ENCODE measurements at regions not wholly inside any gene's neighbourhood (a gene's known extent, or its start where the extent isn't known, plus 50 kb on each side); places are given as distances from the start of the nearest gene placed in this dataset.

GRCh38 chr1:63087966-63088365 lies 234.4 kb upstream of the FOXD3 start:
- Histone ChIP-seq H3K27me3 (ENCODE audit: insufficient read depth, poor library complexity, severe bottlenecking) (peaks cover 6% of the 10 kb centered on the region), H3K4me3 (replicated peaks; ENCODE audit: insufficient read depth, low read length) (no peak overlapping the region), H3K27ac (replicated peaks) (no peak overlapping the region)
- TF ChIP-seq POLR2AphosphoS5 (IDR thresholded peaks at IDR 0.05; ENCODE audit: low read depth) (no peak), CTCF (IDR thresholded peaks at IDR 0.05; ENCODE audit: insufficient read depth, low read length) (no peak)
- TF ChIP-seq, protein P1, sequence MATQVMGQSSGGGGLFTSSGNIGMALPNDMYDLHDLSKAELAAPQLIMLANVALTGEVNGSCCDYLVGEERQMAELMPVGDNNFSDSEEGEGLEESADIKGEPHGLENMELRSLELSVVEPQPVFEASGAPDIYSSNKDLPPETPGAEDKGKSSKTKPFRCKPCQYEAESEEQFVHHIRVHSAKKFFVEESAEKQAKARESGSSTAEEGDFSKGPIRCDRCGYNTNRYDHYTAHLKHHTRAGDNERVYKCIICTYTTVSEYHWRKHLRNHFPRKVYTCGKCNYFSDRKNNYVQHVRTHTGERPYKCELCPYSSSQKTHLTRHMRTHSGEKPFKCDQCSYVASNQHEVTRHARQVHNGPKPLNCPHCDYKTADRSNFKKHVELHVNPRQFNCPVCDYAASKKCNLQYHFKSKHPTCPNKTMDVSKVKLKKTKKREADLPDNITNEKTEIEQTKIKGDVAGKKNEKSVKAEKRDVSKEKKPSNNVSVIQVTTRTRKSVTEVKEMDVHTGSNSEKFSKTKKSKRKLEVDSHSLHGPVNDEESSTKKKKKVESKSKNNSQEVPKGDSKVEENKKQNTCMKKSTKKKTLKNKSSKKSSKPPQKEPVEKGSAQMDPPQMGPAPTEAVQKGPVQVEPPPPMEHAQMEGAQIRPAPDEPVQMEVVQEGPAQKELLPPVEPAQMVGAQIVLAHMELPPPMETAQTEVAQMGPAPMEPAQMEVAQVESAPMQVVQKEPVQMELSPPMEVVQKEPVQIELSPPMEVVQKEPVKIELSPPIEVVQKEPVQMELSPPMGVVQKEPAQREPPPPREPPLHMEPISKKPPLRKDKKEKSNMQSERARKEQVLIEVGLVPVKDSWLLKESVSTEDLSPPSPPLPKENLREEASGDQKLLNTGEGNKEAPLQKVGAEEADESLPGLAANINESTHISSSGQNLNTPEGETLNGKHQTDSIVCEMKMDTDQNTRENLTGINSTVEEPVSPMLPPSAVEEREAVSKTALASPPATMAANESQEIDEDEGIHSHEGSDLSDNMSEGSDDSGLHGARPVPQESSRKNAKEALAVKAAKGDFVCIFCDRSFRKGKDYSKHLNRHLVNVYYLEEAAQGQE (IDR thresholded peaks at IDR 0.05; ENCODE audit: insufficient replicate concordance, low read depth), result no peak
- DNase-seq (ENCODE audit: low read depth in 1 of 2, low spot score in 1 of 2), result no peak

- DNase-seq (ENCODE audit: low read depth in 1 of 2, low spot score in 1 of 2), result no peak
- no peak overlapping the region for H3K27ac ChIP-seq (replicated peaks)
- H3K4me3 ChIP-seq (replicated peaks; ENCODE audit: insufficient read depth, low read length), result no peak overlapping the region
- TF ChIP-seq, protein P1 (IDR thresholded peaks at IDR 0.05; ENCODE audit: insufficient replicate concordance, low read depth), result no peak
- TF ChIP-seq SPI1 (IDR thresholded peaks at IDR 0.05; ENCODE audit: borderline replicate concordance, low read depth), result no peak
- TF ChIP-seq GABPA (IDR thresholded peaks at IDR 0.05; ENCODE audit: low read depth), result no peak
- TF ChIP-seq CTCF (IDR thresholded peaks at IDR 0.05; ENCODE audit: insufficient read depth, low read length), result no peak
- no peak for TF ChIP-seq POLR2AphosphoS5 (IDR thresholded peaks at IDR 0.05; ENCODE audit: low read depth)
- H3K27me3 ChIP-seq (ENCODE audit: insufficient read depth, poor library complexity, severe bottlenecking), result no peaks in the 10 kb centered on the region
Measured at GRCh38 chr1:63099188-63099587, 223.2 kb upstream of the FOXD3 start.

DNA sequence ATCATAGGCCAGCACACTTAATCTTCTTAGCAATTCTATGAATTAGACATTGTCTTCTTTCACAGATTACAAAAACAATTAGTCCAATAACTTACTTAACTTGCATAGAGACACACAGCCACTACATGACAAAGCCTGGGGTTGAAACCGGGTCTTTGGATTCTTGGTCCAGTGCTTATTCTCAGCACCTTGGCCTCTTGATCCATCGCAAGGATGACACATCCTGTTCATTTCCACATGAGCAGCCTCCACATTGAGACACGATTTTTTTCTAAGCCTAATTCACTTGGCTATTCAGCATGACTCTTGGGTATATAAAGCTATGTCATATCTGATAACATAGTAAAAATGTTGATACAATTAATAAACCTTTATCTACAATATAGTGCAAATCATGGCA lies 221.0 kb upstream of the FOXD3 start:
- no peak for DNase-seq (ENCODE audit: low read depth in 1 of 2, low spot score in 1 of 2)
- no peak overlapping the region for H3K4me3 ChIP-seq (replicated peaks; ENCODE audit: insufficient read depth, low read length)
- peaks cover 2% of the 10 kb centered on the region for H3K27me3 ChIP-seq (ENCODE audit: insufficient read depth, poor library complexity, severe bottlenecking)
- no peak for TF ChIP-seq SPI1 (IDR thresholded peaks at IDR 0.05; ENCODE audit: borderline replicate concordance, low read depth)
- TF ChIP-seq, protein P1 (IDR thresholded peaks at IDR 0.05; ENCODE audit: insufficient replicate concordance, low read depth), result no peak
- no peak for TF ChIP-seq GABPA (IDR thresholded peaks at IDR 0.05; ENCODE audit: low read depth)
- TF ChIP-seq POLR2AphosphoS5 (IDR thresholded peaks at IDR 0.05; ENCODE audit: low read depth), result no peak
- no peak for TF ChIP-seq CTCF (IDR thresholded peaks at IDR 0.05; ENCODE audit: insufficient read depth, low read length)
- no peak overlapping the region for H3K27ac ChIP-seq (replicated peaks)
